Astrocyte (in vitro differentiated cells and primary cell): ENCODE measurements at regions not wholly inside any gene's neighbourhood (a gene's known extent, or its start where the extent isn't known, plus 50 kb on each side); places are given as distances from the start of the nearest gene placed in this dataset.

ENCODE experiments used
- DNase-seq: peaks from one replicate; pipeline ENCODE4 v3.0.0-alpha.2; 2010; ENCODE audit warnings: low read depth
- FAIRE-seq: peaks from 2 replicates; lab custom pipeline; 2011; peaks lifted over from hg19 to GRCh38; lab: Jason Lieb, UNC
- H2AFZ ChIP-seq: 2 replicates; pipeline ENCODE4 v1.6.0; 2012; ENCODE audit warnings: low read depth, low read length, inconsistent platforms
- H3K27ac ChIP-seq: 2 replicates; pipeline ENCODE4 v1.5.1; 2011; ENCODE audit warnings: low read depth, low read length, inconsistent platforms
- H3K27me3 ChIP-seq: 2 replicates; pipeline ENCODE4 v1.6.0; 2011; ENCODE audit warnings: low read length, inconsistent platforms; ENCODE audit not compliant: insufficient read depth
- H3K36me3 ChIP-seq: 2 replicates; pipeline ENCODE4 v1.5.1; 2011; ENCODE audit warnings: low read length, inconsistent platforms; ENCODE audit not compliant: insufficient read depth
- H3K4me1 ChIP-seq: 2 replicates; pipeline ENCODE4 v1.5.1; 2011; ENCODE audit warnings: low read length, inconsistent platforms; ENCODE audit not compliant: insufficient read depth
- H3K4me2 ChIP-seq: 2 replicates; pipeline ENCODE4 v1.6.0; 2012; ENCODE audit warnings: low read length, inconsistent platforms
- H3K4me3 ChIP-seq: 2 replicates; pipeline ENCODE4 v1.5.1; 2011; ENCODE audit warnings: low read depth, mild to moderate bottlenecking, low read length, inconsistent platforms; ENCODE audit not compliant: insufficient read depth
- H3K79me2 ChIP-seq: 2 replicates; pipeline ENCODE4 v1.6.0; 2012; ENCODE audit warnings: mild to moderate bottlenecking, low read length, inconsistent platforms; ENCODE audit not compliant: insufficient read depth
- H3K9ac ChIP-seq: 2 replicates; pipeline ENCODE4 v1.6.0; 2012; ENCODE audit warnings: mild to moderate bottlenecking, low read length, inconsistent platforms
- H3K9me3 ChIP-seq: 2 replicates; pipeline ENCODE4 v1.5.1; 2012; ENCODE audit warnings: low read depth, mild to moderate bottlenecking, low read length, inconsistent platforms; ENCODE audit not compliant: insufficient read depth
- H4K20me1 ChIP-seq: 2 replicates; pipeline ENCODE4 v1.6.0; 2012; ENCODE audit warnings: low read length, inconsistent platforms; ENCODE audit not compliant: insufficient read depth
- H3K27ac Mint-ChIP-seq: one replicate; pipeline ENCODE4 v1.8.0; 2021; ENCODE audit warnings: mild to moderate bottlenecking, mixed read lengths; ENCODE audit not compliant: unreplicated experiment
- H3K27me3 Mint-ChIP-seq: one replicate; pipeline ENCODE4 v1.8.0; 2021; ENCODE audit warnings: low read depth, mixed read lengths; ENCODE audit not compliant: unreplicated experiment
- H3K36me3 Mint-ChIP-seq: one replicate; pipeline ENCODE4 v1.8.0; 2021; ENCODE audit warnings: low read depth, mixed read lengths; ENCODE audit not compliant: unreplicated experiment
- H3K4me1 Mint-ChIP-seq: one replicate; pipeline ENCODE4 v1.8.0; 2021; ENCODE audit warnings: low read depth, mixed read lengths; ENCODE audit not compliant: unreplicated experiment
- H3K4me3 Mint-ChIP-seq: one replicate; pipeline ENCODE4 v1.8.0; 2021; ENCODE audit warnings: mild to moderate bottlenecking, moderate library complexity, mixed read lengths; ENCODE audit not compliant: unreplicated experiment
- H3K9me3 Mint-ChIP-seq: one replicate; pipeline ENCODE4 v1.8.0; 2021; ENCODE audit warnings: mild to moderate bottlenecking, mixed read lengths; ENCODE audit not compliant: unreplicated experiment
- CTCF ChIP-seq: IDR thresholded peaks from 2 replicates; pipeline ENCODE4 v1.5.1; 2011; ENCODE audit warnings: low read depth, mild to moderate bottlenecking, inconsistent platforms, low read length, moderate library complexity; ENCODE audit not compliant: insufficient read depth
- EZH2 ChIP-seq: IDR thresholded peaks from 2 replicates; pipeline ENCODE4 v1.6.1; 2012; ENCODE audit warnings: mild to moderate bottlenecking, low read length, inconsistent platforms; ENCODE audit not compliant: insufficient read depth

- Mint-ChIP-seq H3K27ac (no peak overlapping the region), H3K36me3 (no peaks in the 10 kb centered on the region), H3K4me3 (no peak overlapping the region), H3K27me3 (no peaks in the 10 kb centered on the region), H3K4me1 (no peaks in the 10 kb centered on the region), H3K9me3 (no peaks in the 10 kb centered on the region)
- Histone ChIP-seq H3K36me3 (no peaks in the 10 kb centered on the region), H3K27me3 (no peaks in the 10 kb centered on the region), H3K79me2 (no peaks in the 10 kb centered on the region), H3K9me3 (no peaks in the 10 kb centered on the region), H3K4me2 (no peak overlapping the region), H4K20me1 (no peaks in the 10 kb centered on the region), H3K27ac (no peak overlapping the region), H3K9ac (no peak overlapping the region), H2AFZ (no peak overlapping the region), H3K4me3 (no peak overlapping the region), H3K4me1 (no peaks in the 10 kb centered on the region)
- no peak for FAIRE-seq
- DNase-seq: no peak
- TF ChIP-seq EZH2: no peak
- no peak for TF ChIP-seq CTCF
Measured at GRCh38 chr4:23260511-23260910, 567.8 kb downstream of the GBA3 start.

- no peaks in the 10 kb centered on the region for H3K9me3 Mint-ChIP-seq
- no peak overlapping the region for H3K27ac ChIP-seq
- H2AFZ ChIP-seq: no peak overlapping the region
- H3K27ac Mint-ChIP-seq: no peak overlapping the region
- no peaks in the 10 kb centered on the region for H3K79me2 ChIP-seq
- H3K27me3 Mint-ChIP-seq: no peaks in the 10 kb centered on the region
- no peaks in the 10 kb centered on the region for H3K36me3 Mint-ChIP-seq
- H3K4me2 ChIP-seq: no peak overlapping the region
- H3K4me3 Mint-ChIP-seq: no peak overlapping the region
- H3K4me1 ChIP-seq: no peaks in the 10 kb centered on the region
- H4K20me1 ChIP-seq: no peaks in the 10 kb centered on the region
- H3K9ac ChIP-seq: no peak overlapping the region
- DNase-seq (no peak), FAIRE-seq (no peak)
- H3K4me3 ChIP-seq: no peak overlapping the region
- no peaks in the 10 kb centered on the region for H3K36me3 ChIP-seq
- TF ChIP-seq CTCF (no peak), EZH2 (no peak)
- H3K27me3 ChIP-seq: no peaks in the 10 kb centered on the region
- no peaks in the 10 kb centered on the region for H3K9me3 ChIP-seq
- no peaks in the 10 kb centered on the region for H3K4me1 Mint-ChIP-seq
Measured at GRCh38 chr4:23245203-23245832, 552.6 kb downstream of the GBA3 start.

- H3K4me3 Mint-ChIP-seq: no peak overlapping the region
- H3K27me3 Mint-ChIP-seq: no peaks in the 10 kb centered on the region
- H3K36me3 ChIP-seq: no peaks in the 10 kb centered on the region
- FAIRE-seq: no peak
- no peaks in the 10 kb centered on the region for H4K20me1 ChIP-seq
- H3K27ac Mint-ChIP-seq: no peak overlapping the region
- H3K4me1 ChIP-seq: no peaks in the 10 kb centered on the region
- no peaks in the 10 kb centered on the region for H3K79me2 ChIP-seq
- no peak overlapping the region for H2AFZ ChIP-seq
- DNase-seq: no peak
- H3K9me3 Mint-ChIP-seq: no peaks in the 10 kb centered on the region
- no peak overlapping the region for H3K4me2 ChIP-seq
- H3K9me3 ChIP-seq: no peaks in the 10 kb centered on the region
- no peak overlapping the region for H3K4me3 ChIP-seq
- no peaks in the 10 kb centered on the region for H3K4me1 Mint-ChIP-seq
- no peak for TF ChIP-seq EZH2
- TF ChIP-seq CTCF: no peak
- H3K27me3 ChIP-seq: no peaks in the 10 kb centered on the region
- no peaks in the 10 kb centered on the region for H3K36me3 Mint-ChIP-seq
- no peak overlapping the region for H3K27ac ChIP-seq
- H3K9ac ChIP-seq: no peak overlapping the region
Measured at GRCh38 chr4:23242962-23243361, 550.2 kb downstream of the GBA3 start.
